Aorta (tissue), 5 donors: ENCODE measurements at regions not wholly inside any gene's neighbourhood (a gene's known extent, or its start where the extent isn't known, plus 50 kb on each side); places are given as distances from the start of the nearest gene placed in this dataset.

Source experiments
- ATAC-seq: fragments of 200-7000 bp; cut with Tn5 transposase; one replicate; pipeline ENCODE4 v1.9.1; 2022; ENCODE audit warnings: moderate library complexity; ENCODE audit not compliant: low FRiP score
- DNase-seq, 2 donors: peaks; one replicate each; pipeline ENCODE4 v3.0.0-alpha.2; 2020
- H3K27ac ChIP-seq, 2 donors: one replicate each; pipeline ENCODE4 v1.5.1; 2013; ENCODE audit warnings: low read length in 2 of 2, mild to moderate bottlenecking in 2 of 2, moderate library complexity in 2 of 2, control low read depth in 1 of 2, inconsistent platforms in 1 of 2, low read depth in 1 of 2
- H3K27me3 ChIP-seq, 2 donors: one replicate each; pipeline ENCODE4 v1.6.1; 2013; ENCODE audit warnings: control low read depth in 1 of 2, low read length in 1 of 2, mild to moderate bottlenecking in 1 of 2, moderate library complexity in 1 of 2; ENCODE audit not compliant: insufficient read depth in 2 of 2, control insufficient read depth in 1 of 2
- H3K36me3 ChIP-seq, 2 donors: one replicate each; pipeline ENCODE4 v1.6.1; 2013; ENCODE audit warnings: control low read depth in 1 of 2, low read length in 1 of 2, mild to moderate bottlenecking in 1 of 2; ENCODE audit not compliant: insufficient read depth in 2 of 2, control insufficient read depth in 1 of 2
- H3K4me1 ChIP-seq, 2 donors: one replicate each; pipeline ENCODE4 v1.6.1; 2013; ENCODE audit warnings: low read length in 2 of 2, control low read depth in 1 of 2, mild to moderate bottlenecking in 1 of 2, moderate library complexity in 1 of 2; ENCODE audit not compliant: insufficient read depth in 2 of 2, control insufficient read depth in 1 of 2
- H3K4me3 ChIP-seq, 2 donors: one replicate each; pipeline ENCODE4 v1.5.1; 2013; ENCODE audit warnings: low read length in 2 of 2, control low read depth in 1 of 2, mild to moderate bottlenecking in 1 of 2
- H3K9me3 ChIP-seq: one replicate; pipeline ENCODE4 v1.6.1; 2013; ENCODE audit warnings: mild to moderate bottlenecking, low read length; ENCODE audit not compliant: control insufficient read depth
- WGBS, 2 donors: extraction: QIAGEN DNeasy Blood & Tissue Kit; methylation state at CpG; one replicate each; pipeline ENCODE4 v1.1.7; 2013; 5-methylcytosine and 5-hydroxymethylcytosine counted together
- intact Hi-C, 2 donors: fragments of 100-400 bp; cut with DNase I; formaldehyde crosslinking; loops; one replicate each; pipeline versions ENCODE4 v1.14.2 to v1.15.0; 2022
- donor health status: healthy with polysubstance abuse.
- donor health status: Bipolar disorder and iron deficiency.
- donor health status: DM: no; HTN: no; CAD: no.
- donor health status: DM: no; HTN: no; CAD: no.
- donor health status: DM: yes; HTN: yes; CAD: no.

- intact Hi-C loops, result no loop called here
- 92 to 93% methylated on average over 11 of the region's 11 CpGs for WGBS, 2 donors
- Histone ChIP-seq H3K9me3 (no peaks in the 10 kb centered on the region), H3K4me1 (no peaks in the 10 kb centered on the region), H3K27ac (no peak overlapping the region), H3K4me3 (no peak overlapping the region), H3K36me3 (no peaks in the 10 kb centered on the region), H3K27me3 (no peaks in the 10 kb centered on the region)
- no peak for DNase-seq
- ATAC-seq, result no peak
These were observed 116.1 kb upstream of the GPC1 start for GRCh38 chr2:240319221-240319854.

- no peaks in the 10 kb centered on the region for H3K36me3 ChIP-seq
- no peaks in the 10 kb centered on the region for H3K27me3 ChIP-seq
- intact Hi-C loops, result no loop called here
- WGBS, 2 donors, result 78 to 81% methylated on average over 8 to 9 of the region's 9 CpGs
- H3K27ac ChIP-seq, result no peak overlapping the region
- no peak overlapping the region for H3K4me3 ChIP-seq
- no peak for DNase-seq
- H3K9me3 ChIP-seq, result no peaks in the 10 kb centered on the region
- ATAC-seq, result no peak
- H3K4me1 ChIP-seq, result no peaks in the 10 kb centered on the region
These were observed 115.6 kb upstream of the GPC1 start for GRCh38 chr2:240319855-240320203.

GRCh38 chr2:240320204-240320993 is 115.1 kb upstream of the GPC1 start:
- no peaks in the 10 kb centered on the region for H3K27me3 ChIP-seq
- ATAC-seq (no peak), DNase-seq (peak; percentile 64 to 82)
- intact Hi-C loops, result no loop called here
- no peaks in the 10 kb centered on the region for H3K4me1 ChIP-seq
- no peaks in the 10 kb centered on the region for H3K9me3 ChIP-seq
- no peak overlapping the region for H3K27ac ChIP-seq
- no peaks in the 10 kb centered on the region for H3K36me3 ChIP-seq
- 33 to 42% methylated on average over 25 of the region's 25 CpGs for whole genome bisulfite sequencing, 2 donors
- no peak overlapping the region for H3K4me3 ChIP-seq

GRCh38 chr2:240322231-240322955 is 113.1 kb upstream of the GPC1 start:
- H3K9me3 ChIP-seq, result no peaks in the 10 kb centered on the region
- WGBS, 2 donors, result 92% methylated on average over 29 of the region's 29 CpGs
- no peaks in the 10 kb centered on the region for H3K36me3 ChIP-seq
- no peak for ATAC-seq
- intact Hi-C loops, result no loop called here
- no peak overlapping the region for H3K27ac ChIP-seq
- no peaks in the 10 kb centered on the region for H3K27me3 ChIP-seq
- no peak overlapping the region for H3K4me3 ChIP-seq
- H3K4me1 ChIP-seq, result no peaks in the 10 kb centered on the region
- DNase-seq, result no peak

- WGBS, 2 donors, result 94 to 95% methylated on average over 25 of the region's 25 CpGs
These were observed 112.5 kb upstream of the GPC1 start for GRCh38 chr2:240322991-240323390.

GRCh38 chr2:240323601-240324291 is 111.7 kb upstream of the GPC1 start:
- no peaks in the 10 kb centered on the region for H3K9me3 ChIP-seq
- intact Hi-C loops, result no loop called here
- no peak for ATAC-seq
- H3K27ac ChIP-seq, result no peak overlapping the region
- DNase-seq, result no peak
- no peaks in the 10 kb centered on the region for H3K4me1 ChIP-seq
- no peak overlapping the region for H3K4me3 ChIP-seq
- H3K27me3 ChIP-seq, result no peaks in the 10 kb centered on the region
- no peaks in the 10 kb centered on the region for H3K36me3 ChIP-seq
- WGBS, 2 donors, result 81 to 83% methylated on average over 28 of the region's 28 CpGs

More at GRCh38 chr2:240322991-240323390, 112.5 kb upstream of the GPC1 start:
- no peak for ATAC-seq
- H3K36me3 ChIP-seq, result no peaks in the 10 kb centered on the region
- no peaks in the 10 kb centered on the region for H3K9me3 ChIP-seq
- H3K4me3 ChIP-seq, result no peak overlapping the region
- H3K27ac ChIP-seq, result no peak overlapping the region
- H3K27me3 ChIP-seq, result no peaks in the 10 kb centered on the region
- no peaks in the 10 kb centered on the region for H3K4me1 ChIP-seq
- no peak for DNase-seq
- intact Hi-C loops, result no loop called here

GRCh38 chr2:240324312-240325015 is 111.0 kb upstream of the GPC1 start:
- Histone ChIP-seq H3K36me3 (no peaks in the 10 kb centered on the region), H3K27me3 (no peaks in the 10 kb centered on the region), H3K27ac (no peak overlapping the region), H3K4me3 (no peak overlapping the region), H3K4me1 (no peaks in the 10 kb centered on the region), H3K9me3 (no peaks in the 10 kb centered on the region)
- intact Hi-C loops, result no loop called here
- ATAC-seq (no peak), DNase-seq (no peak)
- WGBS, 2 donors, result 81 to 86% methylated on average over 25 of the region's 25 CpGs
